AG09309 (cell line): ENCODE measurements at regions not wholly inside any gene's neighbourhood (a gene's known extent, or its start where the extent isn't known, plus 50 kb on each side); places are given as distances from the start of the nearest gene placed in this dataset.
"Not testable (repeated sequence)": the region's sequence is repeated elsewhere in the genome, so short reads cannot be mapped to it uniquely, and the experiment has no call there.

Experiments used
- DNase-seq: peaks from one replicate; pipeline ENCODE4 v3.0.0-alpha.2; 2010; ENCODE audit warnings: low read depth
- H3K4me3 ChIP-seq: 2 replicates; pipeline ENCODE4 v1.5.1; 2011; ENCODE audit warnings: mild to moderate bottlenecking, low read depth, low read length, moderate library complexity; ENCODE audit not compliant: control insufficient read depth
- TF ChIP-seq, protein P1 (sequence below): IDR thresholded peaks from 2 replicates; pipeline ENCODE4 v1.5.1; 2011; ENCODE audit warnings: mild to moderate bottlenecking, low read depth, low read length, inconsistent platforms; ENCODE audit not compliant: insufficient read depth, control insufficient read depth; ENCODE audit errors: missing control alignments

DNA sequence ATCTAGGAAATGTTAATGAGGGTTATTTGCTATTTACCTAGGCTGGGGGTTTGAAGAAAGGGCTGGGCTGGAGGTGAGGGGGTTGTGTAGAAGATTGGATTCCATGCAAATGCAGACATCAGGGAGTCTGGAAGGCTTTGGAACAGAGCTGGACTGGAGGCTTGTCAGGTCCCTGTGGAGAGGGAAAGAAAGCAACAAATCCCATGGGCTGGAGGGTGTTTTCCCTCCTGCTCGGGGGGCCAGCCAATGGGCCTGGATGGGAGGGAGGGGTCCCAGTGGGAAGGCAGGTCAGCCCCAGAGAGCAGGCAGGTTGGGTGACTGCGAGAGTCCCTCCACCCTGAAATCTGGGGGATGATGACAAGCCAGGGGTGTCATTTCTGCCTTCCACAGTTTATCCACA lies 431.8 kb downstream of the RPS24 start:
- TF ChIP-seq, protein P1, sequence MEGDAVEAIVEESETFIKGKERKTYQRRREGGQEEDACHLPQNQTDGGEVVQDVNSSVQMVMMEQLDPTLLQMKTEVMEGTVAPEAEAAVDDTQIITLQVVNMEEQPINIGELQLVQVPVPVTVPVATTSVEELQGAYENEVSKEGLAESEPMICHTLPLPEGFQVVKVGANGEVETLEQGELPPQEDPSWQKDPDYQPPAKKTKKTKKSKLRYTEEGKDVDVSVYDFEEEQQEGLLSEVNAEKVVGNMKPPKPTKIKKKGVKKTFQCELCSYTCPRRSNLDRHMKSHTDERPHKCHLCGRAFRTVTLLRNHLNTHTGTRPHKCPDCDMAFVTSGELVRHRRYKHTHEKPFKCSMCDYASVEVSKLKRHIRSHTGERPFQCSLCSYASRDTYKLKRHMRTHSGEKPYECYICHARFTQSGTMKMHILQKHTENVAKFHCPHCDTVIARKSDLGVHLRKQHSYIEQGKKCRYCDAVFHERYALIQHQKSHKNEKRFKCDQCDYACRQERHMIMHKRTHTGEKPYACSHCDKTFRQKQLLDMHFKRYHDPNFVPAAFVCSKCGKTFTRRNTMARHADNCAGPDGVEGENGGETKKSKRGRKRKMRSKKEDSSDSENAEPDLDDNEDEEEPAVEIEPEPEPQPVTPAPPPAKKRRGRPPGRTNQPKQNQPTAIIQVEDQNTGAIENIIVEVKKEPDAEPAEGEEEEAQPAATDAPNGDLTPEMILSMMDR: no peak
- DNase-seq: no peak
- no peak overlapping the region for H3K4me3 ChIP-seq

DNA sequence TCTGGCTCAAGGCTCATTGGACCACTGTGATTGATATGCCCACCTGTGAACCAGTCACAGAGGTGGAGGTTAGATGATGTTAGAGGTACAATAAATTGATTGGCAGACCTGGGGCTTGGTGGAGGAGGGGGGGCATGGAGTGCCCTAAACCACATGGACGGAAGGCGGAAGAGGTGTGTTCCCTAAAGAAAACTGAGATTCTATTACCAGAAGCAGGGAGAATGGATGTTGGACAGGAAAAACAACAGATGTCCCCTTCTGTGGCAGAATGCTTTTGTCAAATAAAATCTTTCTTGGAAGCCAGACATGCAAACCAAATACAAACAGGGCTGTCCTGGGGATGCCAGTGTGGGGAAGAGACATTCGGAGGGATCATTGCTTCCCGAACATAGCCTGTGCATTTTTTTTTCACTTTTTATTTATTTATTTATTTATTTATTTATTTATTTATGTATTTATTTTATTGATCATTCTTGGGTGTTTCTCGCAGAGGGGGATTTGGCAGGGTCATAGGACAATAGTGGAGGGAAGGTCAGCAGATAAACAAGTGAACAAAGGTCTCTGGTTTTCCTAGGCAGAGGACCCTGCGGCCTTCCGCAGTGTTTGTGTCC lies 433.9 kb downstream of the RPS24 start:
- DNase-seq: no peak
- H3K4me3 ChIP-seq: no peak overlapping the region

DNA sequence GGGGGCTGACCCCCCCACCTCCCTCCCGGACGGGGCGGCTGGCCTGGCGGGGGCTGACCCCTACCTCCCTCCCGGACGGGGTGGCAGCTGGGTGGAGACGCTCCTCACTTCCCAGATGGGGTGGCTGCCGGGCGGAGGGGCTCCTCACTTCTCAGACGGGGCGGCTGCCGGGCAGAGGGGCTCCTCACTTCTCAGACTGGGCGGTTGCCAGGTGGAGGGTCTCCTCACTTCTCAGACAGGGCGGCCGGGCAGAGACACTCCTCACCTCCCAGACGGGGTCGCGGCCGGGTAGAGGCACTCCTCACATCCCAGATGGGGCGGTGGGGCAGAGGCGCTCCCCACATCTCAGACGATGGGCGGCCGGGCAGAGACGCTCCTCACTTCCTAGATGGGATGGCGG lies 435.1 kb downstream of the RPS24 start:
- DNase-seq, H3K4me3 ChIP-seq: not testable (repeated sequence)

More for the DNA sequence above, 433.9 kb downstream of the RPS24 start:
- TF ChIP-seq, protein P1: no peak

DNA sequence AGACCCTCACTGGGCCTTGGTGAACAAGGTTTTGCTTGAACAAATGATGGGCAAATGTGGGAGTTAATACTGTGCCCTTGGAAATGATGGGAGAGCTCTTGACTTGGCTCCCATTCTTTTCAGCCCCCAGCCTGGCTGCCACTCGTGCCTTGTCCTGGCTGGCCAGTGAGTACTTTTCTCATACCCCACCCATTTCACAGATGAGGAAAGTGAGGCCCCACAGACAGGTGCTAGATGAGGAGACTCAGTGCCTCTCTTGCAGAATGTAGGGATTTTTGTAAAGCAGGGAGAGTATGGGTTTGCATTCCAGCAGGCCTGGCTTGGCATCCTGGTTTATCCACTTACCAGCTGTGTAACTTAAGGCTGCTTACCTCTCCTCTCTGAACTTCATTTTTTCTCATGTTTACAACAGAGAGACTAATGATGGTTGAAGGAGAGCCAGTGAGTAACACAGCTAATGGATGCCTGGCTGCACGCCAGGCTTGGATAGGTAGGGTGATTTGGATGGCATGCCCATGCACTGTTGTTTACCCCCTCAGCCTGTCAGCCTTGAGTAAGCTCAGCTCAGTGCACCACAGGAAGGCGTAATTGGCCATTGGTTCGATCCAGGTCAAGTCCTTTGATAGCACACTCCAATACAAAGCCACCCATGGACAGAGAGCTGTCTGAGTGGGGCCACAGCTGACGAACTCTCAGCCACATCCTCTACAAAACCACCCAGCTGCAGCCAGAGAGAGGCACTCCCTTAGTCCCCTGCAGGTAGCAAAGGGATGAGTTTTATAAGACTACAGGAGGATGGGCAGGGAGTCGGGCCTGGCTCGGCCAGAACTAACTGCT lies 436.8 kb downstream of the RPS24 start:
- no peak for DNase-seq
- TF ChIP-seq, protein P1: no peak

DNA sequence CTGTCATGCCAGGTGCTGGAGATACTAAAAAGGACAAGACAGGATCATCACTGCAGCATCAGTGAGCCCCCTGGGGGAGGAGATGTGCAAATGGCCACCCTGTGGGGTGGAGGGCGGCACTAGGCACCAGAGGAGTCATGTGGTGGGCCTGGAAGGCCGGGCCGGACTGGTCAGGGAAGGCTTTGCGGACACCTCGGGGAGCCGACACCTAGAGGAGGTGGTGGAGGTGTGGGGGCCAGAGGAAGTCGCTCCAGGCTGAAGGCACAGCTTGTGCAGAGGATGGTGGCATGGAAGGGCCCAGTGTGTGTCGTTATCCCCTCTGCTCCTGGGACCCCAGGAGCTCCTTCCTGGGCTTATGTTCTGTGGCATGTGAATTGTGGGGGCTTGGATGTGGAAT lies 437.7 kb downstream of the RPS24 start:
- TF ChIP-seq, protein P1: no peak
- no peak for DNase-seq
- no peak overlapping the region for H3K4me3 ChIP-seq

More for the DNA sequence above, 436.8 kb downstream of the RPS24 start:
- H3K4me3 ChIP-seq: no peak overlapping the region

DNA sequence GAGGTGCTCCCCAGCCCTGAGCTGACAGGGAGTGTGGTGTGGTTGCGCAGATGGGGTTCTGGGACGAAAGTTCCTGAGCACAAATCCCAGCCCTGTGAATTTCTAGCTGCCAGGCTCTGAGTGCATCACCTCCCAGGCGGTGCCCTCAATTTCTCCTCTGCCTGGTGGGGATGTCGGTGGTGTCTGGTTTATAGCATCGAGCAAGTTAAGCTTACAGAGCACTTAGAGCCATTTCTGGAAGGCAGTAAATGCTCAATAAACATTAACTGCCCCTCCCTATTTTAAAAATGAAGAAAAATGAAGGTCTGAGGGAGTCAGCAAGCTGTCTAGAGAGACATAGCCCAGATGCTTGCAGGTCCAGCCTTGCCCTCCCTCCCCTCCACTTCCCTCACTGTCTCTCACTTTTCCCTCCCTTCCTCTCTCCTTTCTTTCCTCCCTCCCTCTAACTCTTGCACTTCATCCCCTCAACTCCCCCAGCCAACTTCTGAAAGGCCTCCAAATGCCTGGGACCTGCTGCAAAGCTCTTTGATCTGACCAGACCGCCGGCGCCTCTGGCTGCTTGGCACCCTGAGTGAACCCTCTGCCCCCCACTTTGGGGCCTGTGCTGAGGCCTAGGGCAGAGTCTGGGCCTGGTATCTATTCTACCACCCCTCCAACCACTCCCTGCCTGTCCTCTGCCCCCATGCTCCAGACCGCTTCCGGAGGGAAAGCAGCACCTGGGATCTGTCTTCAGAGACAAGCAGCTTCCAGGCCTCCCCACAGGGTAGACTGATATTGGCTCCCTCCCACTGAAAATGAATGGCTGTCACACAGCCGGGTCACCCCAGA lies 438.3 kb downstream of the RPS24 start:
- TF ChIP-seq, protein P1: no peak
- no peak for DNase-seq
- no peak overlapping the region for H3K4me3 ChIP-seq

DNA sequence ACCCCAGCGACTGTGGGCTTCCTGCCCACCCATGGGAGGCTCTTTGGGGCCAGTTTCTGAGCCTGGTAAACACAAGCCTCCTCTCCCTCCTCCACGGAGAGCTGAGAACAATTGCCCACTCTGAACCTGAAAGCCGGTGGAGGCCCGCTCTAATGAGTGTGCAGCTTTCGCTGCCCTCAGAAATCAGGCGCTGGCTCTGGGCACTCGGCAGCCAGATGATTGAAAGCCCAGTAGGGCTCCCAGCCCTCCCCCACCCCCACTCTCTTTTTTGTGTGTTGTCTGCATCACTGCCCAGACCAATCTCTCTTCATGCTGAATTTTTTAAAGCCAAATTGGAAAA lies 438.9 kb downstream of the RPS24 start:
- no peak for DNase-seq
- TF ChIP-seq, protein P1: no peak
- H3K4me3 ChIP-seq: no peak overlapping the region
